Lung microvascular endothelial cell (primary cell): ENCODE measurements at regions not wholly inside any gene's neighbourhood (a gene's known extent, or its start where the extent isn't known, plus 50 kb on each side); places are given as distances from the start of the nearest gene placed in this dataset.

Source experiments
- DNase-seq, 2 donors: peaks; one replicate each; pipeline versions ENCODE4 v3.0.0 to v3.0.0-alpha.2; 2010; ENCODE audit warnings: low read depth in 2 of 2

GRCh38 chr13:111925146-111925875 lies 141.6 kb upstream of the SOX1 start:
- DNase-seq, result no peak

GRCh38 chr13:111926501-111927180 lies 140.3 kb upstream of the SOX1 start:
- no peak for DNase-seq

GRCh38 chr13:111927181-111927540 lies 139.8 kb upstream of the SOX1 start:
- no peak for DNase-seq

DNA sequence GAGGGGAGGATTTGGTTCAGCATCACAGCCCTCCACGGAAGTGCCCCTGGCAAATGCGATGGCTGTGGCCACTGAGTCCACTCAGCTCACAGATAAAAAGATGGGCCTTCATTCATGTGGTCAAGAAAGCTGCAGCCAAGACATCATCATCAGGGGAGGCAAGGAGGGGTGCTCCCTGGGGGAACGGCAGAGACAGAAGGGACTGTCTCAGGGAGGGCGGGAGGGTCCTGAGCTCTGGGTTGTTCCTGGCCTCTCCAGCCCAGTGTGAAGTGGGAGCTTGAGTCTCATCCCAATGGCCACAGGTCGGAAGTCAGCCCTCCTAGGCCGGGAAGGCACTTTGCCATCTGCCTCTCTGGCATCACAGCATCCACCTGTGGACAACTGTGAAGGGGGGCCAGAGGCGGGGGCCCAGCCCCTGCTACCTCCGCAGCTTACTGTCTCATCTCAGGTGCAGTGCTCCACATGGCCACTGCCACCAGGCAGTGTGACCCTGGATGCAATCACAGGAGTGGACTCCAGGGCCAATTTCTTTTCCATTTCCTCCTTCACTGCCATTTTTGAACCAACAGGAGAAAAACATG lies 137.8 kb upstream of the SOX1 start:
- DNase-seq, result no peak

GRCh38 chr13:111936267-111936925 lies 130.6 kb upstream of the SOX1 start:
- no peak for DNase-seq

DNA sequence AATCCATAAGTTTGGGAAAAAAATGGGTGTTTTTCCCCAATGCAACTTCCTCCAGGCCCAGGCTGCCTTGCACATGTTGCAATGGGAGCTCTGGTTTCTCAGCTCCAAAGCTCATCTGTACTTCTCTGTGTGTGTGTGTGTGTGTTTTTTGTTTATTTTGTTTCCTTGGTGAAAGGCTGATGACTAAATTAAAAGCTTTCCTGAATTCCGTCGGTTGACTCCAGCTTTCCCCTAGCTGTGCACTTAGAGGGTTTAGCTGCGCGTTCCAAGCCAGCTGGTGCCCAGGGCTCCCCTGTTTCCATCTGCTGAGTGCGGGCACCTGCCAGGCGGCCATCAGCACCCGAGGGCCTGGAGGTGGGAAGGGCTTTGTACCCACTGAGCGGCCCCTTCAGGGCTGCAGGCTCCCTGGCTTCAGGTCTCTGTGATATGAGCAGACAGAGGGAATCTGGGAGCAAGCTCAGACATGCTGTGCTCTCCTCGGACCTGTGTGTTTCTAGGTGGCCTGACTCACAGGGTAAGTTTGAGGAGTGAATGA lies 129.1 kb upstream of the SOX1 start:
- no peak for DNase-seq

DNA sequence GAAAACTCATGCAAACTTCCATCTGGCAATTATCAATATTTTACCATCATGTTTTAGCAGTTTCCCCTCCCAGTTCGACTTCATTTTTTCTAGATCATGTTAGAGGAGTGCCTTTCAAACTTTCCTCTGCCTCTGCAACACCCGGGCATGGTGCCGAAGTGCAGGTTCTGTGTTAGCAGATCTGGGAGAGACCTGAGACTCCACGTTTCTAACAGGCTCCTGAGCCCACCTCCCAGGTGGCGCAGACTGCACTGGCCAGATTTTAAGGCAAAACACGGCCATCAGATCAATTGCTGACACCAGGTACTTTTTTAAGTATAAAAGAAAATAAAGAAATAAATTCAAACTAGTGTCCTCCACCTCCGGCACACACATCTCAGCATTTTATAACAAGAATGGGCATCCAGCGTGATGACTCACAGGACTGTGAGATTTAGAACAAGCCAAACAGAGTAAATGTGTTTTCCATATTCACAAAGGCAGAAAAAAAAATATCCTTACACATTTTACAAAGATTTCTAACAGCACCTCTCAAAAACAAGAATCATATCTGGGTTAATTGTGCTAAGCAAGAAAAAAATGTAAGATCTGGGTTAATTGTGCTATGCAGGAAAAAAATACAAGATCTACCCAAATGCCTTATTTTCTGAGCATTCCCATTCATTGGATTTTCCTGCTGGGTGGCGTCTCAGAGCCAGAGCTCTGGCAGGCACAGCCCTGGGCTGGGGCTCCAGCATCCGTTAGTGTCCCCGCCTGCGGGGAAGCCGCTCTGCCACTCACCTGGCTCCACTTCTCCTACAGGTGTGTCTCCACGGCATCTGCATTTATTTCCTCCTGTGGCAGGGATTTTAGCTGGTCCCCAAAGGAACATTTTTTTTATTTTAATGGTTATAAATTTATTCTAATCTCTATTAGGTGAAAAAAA lies 127.9 kb upstream of the SOX1 start:
- no peak for DNase-seq

DNA sequence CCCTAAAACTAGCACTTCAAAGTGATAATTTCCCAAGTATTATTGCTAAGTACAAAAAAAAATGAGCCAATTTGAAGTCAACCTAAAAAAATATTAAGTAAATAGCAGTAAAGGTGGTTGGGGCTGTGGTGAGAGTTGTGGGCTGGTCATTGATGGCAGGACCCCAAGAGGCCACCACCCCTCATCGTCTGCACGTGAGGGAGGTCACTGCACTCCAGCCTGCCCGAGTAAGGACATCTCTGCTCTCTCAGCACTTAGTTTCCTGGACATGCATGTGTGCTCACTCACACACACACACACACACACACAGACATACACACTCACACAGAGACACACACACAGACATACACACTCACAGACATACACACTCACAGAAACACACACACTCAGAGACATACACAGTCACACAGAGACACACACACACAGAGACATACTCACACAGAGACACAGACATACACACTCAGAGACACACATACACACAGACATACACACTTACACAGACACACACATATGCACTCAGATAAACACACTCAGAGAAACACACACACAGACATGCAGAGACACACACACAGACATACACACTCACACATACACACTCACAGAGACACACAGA lies 127.2 kb upstream of the SOX1 start:
- DNase-seq, result no peak

- DNase-seq, result no peak
Measured at GRCh38 chr13:111940892-111941291, 126.1 kb upstream of the SOX1 start.

GRCh38 chr13:111941845-111942447 lies 125.0 kb upstream of the SOX1 start:
- no peak for DNase-seq

- DNase-seq, result no peak
Measured at GRCh38 chr13:111943229-111943795, 123.6 kb upstream of the SOX1 start.

- no peak for DNase-seq
Measured at GRCh38 chr13:111944171-111944583, 122.8 kb upstream of the SOX1 start.

DNA sequence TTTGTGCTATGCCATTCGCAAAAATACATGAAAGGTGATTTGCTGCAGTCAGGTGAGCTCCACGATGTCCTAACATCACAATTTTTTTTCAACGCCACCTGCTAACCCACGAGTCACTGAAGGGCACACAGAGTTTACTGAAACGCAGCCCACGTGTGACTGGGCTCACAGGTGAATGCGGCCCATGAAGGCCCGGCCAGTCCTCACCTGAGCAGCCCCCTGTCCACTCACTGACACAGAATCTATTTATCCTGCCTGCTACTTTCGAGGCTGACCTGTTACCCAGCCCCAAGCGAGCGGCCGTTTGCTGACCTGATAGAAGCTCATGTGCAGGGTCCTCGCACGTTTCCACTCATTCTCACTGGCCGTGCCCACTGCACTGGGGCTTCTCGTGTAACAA lies 121.9 kb upstream of the SOX1 start:
- DNase-seq, result no peak

DNA sequence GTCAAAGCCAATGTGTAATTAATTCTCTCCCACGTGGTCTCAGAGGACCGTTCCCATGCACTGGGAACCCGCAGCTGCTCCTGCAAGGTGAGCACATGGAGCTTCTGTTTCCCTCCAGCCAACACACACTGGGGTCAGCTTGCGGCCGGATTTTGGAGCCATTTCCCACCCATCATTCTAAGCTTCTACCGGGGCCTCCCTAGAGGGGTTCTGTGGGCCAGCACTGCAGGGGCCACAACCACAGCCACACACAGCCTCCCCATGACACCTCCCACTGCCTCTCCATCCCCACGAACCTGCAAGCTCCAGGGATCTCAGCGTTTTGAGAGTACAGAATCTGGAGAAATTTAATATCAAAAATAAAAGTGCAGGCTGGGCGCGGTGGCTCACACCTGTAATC lies 120.7 kb upstream of the SOX1 start:
- no peak for DNase-seq

DNA sequence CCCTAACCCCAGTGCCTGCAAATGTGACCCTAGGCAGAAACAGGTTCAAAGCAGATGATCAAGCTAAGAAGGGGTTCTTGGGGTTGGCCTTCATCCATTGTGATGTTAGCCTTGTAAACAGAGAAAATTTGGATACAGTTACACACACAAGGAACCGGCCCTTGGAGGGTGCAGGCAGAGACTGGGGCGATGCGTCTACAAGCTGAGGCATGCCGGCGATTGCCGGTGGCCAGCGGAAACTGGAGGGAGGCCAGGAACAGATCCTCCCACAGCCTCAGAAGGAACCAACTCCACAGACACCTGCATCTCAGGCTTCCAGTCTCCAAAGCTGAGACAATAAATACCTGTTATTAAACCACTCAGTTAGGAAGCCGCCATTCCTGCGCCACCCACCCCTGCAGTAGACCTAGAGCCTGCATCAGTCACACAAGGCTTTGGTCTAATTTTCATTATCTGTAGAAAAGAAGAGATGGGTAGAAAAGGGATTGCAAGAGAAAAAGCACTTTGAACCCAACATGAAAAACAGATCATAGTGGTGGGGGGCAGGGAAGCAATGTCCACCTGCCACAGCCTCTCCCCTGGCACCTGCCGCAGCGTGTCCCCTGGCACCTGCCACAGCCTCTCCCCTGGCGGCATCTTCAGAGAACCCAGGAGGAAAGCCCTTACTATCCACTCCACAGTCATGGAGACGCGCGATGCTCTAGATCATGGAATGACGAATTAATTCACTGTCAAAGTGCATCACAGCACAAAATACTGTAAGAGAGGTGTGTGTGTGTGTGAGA lies 119.7 kb upstream of the SOX1 start:
- DNase-seq, result no peak

DNA sequence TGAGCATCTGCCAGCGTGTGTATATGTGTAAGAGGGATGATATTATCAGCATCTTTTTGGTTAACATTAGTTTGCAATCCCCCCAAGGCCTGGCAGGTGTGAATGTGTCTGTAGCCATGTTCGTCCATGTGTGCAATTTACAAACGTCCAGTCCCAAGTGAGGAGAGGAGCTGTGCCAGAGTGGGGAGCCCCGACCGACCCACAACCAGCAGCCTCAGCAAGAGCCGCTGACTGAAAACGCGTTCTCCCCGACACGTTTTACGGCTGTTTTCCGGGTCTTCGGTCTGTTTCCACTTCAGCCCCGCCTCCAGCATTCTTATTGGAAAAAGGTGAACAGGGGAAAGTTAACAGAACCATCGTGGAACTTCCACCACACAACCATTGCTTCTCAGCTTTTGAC lies 119.1 kb upstream of the SOX1 start:
- DNase-seq, result no peak

DNA sequence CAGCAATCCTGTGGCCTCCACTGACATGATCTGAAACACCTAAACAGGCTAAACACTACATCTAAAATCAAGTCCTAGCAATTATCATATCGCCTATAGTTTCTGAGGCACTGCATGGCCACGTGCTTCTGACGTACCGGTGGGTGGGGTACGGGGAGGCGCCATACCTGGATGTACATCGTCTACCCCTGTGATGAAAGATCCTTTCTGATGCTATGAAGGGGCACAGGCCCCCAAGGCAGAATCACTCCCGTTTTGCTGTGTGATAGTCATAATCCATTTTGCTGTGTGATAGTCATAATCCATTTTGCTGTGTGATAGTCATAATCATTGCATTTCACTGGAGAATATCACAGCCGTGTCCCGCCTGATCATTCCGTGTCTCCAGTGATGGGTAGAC lies 118.7 kb upstream of the SOX1 start:
- DNase-seq, result no peak

- no peak for DNase-seq
Measured at GRCh38 chr13:111948811-111949210, 118.1 kb upstream of the SOX1 start.

DNA sequence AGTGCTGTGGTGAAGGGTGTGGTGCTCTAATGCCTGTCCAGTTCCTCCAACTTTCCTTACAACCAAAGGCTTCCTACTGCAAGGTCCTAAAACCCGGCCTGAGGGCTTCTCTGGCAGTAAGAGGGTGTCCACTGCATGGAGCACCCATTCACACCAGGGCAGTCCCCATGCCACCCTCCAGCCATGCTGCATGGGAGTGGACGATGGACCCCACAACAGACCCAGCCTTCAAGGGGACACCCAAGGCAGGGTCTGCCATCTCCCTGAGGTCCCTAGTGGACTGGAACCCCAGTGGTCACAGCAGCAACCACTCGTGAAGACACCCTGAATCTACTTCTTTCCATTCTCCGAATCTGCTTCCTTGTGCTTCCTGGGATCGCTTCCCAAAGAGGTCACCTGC lies 117.6 kb upstream of the SOX1 start:
- no peak for DNase-seq
